HG03139 (cell line): ENCODE measurements at regions not wholly inside any gene's neighbourhood (a gene's known extent, or its start where the extent isn't known, plus 50 kb on each side); places are given as distances from the start of the nearest gene placed in this dataset.
"Not testable (repeated sequence)": the region's sequence is repeated elsewhere in the genome, so short reads cannot be mapped to it uniquely, and the experiment has no call there.

Experiments
- ATAC-seq: cut with Tn5 transposase; IDR thresholded peaks from one replicate; pipeline ENCODE4 v1.9.1; 2021; ENCODE audit not compliant: unreplicated experiment

- ATAC-seq, result no peak
Measured at GRCh38 chr6:18527836-18528743, 140.9 kb downstream of the RNF144B start.

- no peak for ATAC-seq
Measured at GRCh38 chr6:18530201-18530600, 143.1 kb downstream of the RNF144B start.

GRCh38 chr6:18532139-18532538, 145.0 kb downstream of the RNF144B start:
- ATAC-seq, result no peak

GRCh38 chr6:18533793-18534192, 146.6 kb downstream of the RNF144B start:
- no peak for ATAC-seq

- no peak for ATAC-seq
Measured at GRCh38 chr6:18536591-18537055, 149.5 kb downstream of the RNF144B start.

GRCh38 chr6:18538315-18538714, 151.2 kb downstream of the RNF144B start:
- ATAC-seq, result no peak

GRCh38 chr6:18543051-18543450, 155.9 kb downstream of the RNF144B start:
- no peak for ATAC-seq

- not testable (repeated sequence) for ATAC-seq
Measured at GRCh38 chr6:18545142-18545541, 158.0 kb downstream of the RNF144B start.

- ATAC-seq, result no peak
Measured at GRCh38 chr6:18545726-18546125, 158.6 kb downstream of the RNF144B start.

GRCh38 chr6:18550119-18550518, 163.0 kb downstream of the RNF144B start:
- ATAC-seq, result no peak

- no peak for ATAC-seq
Measured at GRCh38 chr6:18551228-18551627, 164.1 kb downstream of the RNF144B start.

- ATAC-seq, result no peak
Measured at GRCh38 chr6:18555750-18556149, 168.6 kb downstream of the RNF144B start.

- ATAC-seq, result no peak
Measured at GRCh38 chr6:18561037-18561750, 174.0 kb downstream of the RNF144B start.

- no peak for ATAC-seq
Measured at GRCh38 chr6:18562726-18563125, 175.6 kb downstream of the RNF144B start.

- no peak for ATAC-seq
Measured at GRCh38 chr6:18564775-18565174, 177.6 kb downstream of the RNF144B start.

GRCh38 chr6:18565231-18565630, 178.1 kb downstream of the RNF144B start:
- ATAC-seq, result no peak

GRCh38 chr6:18567380-18567779, 180.2 kb downstream of the RNF144B start:
- no peak for ATAC-seq

GRCh38 chr6:18577491-18577890, 190.3 kb downstream of the RNF144B start:
- ATAC-seq, result no peak

- no peak for ATAC-seq
Measured at GRCh38 chr6:18579166-18579565, 192.0 kb downstream of the RNF144B start.

- no peak for ATAC-seq
Measured at GRCh38 chr6:18579869-18580268, 192.7 kb downstream of the RNF144B start.

GRCh38 chr6:18584372-18584771, 197.2 kb downstream of the RNF144B start:
- no peak for ATAC-seq

- ATAC-seq, result no peak
Measured at GRCh38 chr6:18585032-18585573, 198.0 kb downstream of the RNF144B start.
